ENCODE measurements at regions not wholly inside any gene's neighbourhood (a gene's known extent, or its start where the extent isn't known, plus 50 kb on each side); places are given as distances from the start of the nearest gene placed in this dataset.

DNA sequence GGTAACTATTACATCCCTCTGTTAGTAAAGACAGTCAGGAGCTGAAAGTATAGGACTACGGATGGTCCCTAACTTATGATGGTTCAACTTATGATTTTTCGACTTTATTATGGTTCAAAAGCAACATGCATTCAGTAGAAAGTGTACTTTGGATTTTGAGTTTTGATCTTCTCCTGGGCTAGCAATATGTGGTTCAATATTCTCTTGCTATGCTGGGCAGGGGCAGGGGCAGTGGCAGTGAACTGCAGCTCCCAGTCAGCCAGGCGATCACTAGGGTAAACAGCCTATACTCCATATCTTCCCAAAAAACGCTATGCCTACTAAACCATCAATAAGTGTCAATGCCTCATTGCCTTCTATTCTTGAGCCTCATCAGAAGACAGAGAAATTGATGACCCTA, 292.7 kb downstream of the EMP1 start:
- TF ChIP-seq, protein P1, sequence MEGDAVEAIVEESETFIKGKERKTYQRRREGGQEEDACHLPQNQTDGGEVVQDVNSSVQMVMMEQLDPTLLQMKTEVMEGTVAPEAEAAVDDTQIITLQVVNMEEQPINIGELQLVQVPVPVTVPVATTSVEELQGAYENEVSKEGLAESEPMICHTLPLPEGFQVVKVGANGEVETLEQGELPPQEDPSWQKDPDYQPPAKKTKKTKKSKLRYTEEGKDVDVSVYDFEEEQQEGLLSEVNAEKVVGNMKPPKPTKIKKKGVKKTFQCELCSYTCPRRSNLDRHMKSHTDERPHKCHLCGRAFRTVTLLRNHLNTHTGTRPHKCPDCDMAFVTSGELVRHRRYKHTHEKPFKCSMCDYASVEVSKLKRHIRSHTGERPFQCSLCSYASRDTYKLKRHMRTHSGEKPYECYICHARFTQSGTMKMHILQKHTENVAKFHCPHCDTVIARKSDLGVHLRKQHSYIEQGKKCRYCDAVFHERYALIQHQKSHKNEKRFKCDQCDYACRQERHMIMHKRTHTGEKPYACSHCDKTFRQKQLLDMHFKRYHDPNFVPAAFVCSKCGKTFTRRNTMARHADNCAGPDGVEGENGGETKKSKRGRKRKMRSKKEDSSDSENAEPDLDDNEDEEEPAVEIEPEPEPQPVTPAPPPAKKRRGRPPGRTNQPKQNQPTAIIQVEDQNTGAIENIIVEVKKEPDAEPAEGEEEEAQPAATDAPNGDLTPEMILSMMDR (IDR thresholded peaks at IDR 0.05) = no peak
- TF ChIP-seq POLR2A (IDR thresholded peaks at IDR 0.05) (no peak), POLR2AphosphoS5 (IDR thresholded peaks at IDR 0.05) (no peak)

All from breast epithelium (tissue), 3 donors.